K562 (cell line): ENCODE measurements at regions not wholly inside any gene's neighbourhood (a gene's known extent, or its start where the extent isn't known, plus 50 kb on each side); places are given as distances from the start of the nearest gene placed in this dataset.

Experiments
- ATAC-seq: fragments of 200-7000 bp; cut with Tn5 transposase; 3 replicates; pipeline ENCODE4 v1.9.1; 2020; ENCODE audit warnings: moderate library complexity
- BruUV-seq: library from RNA; stranded (reverse); fragments of 400-500 nt; replicated peaks from 2 replicates; lab custom pipeline; 2021; lab: Mats Ljungman, UMichigan
- CTCF ChIA-PET: fragments of 300-600 bp; formaldehyde crosslinking; extraction: SDS; loops from one replicate; lab custom pipeline; 2021; ENCODE audit warnings: low intra/inter-chr PET ratio; lab: Yijun Ruan, JAX
- POLR2A ChIA-PET: fragments of 300-600, 350-650 bp; sonication (Branson Sonifier 250); formaldehyde crosslinking; extraction: SDS; loops from one replicate; lab custom pipeline; 2021; ENCODE audit warnings: antibody characterized with exemption, inconsistent platforms; lab: Yijun Ruan, JAX
- DNase-seq, 4 experiments: peaks; one replicate each; pipeline versions ENCODE4 v3.0.0 to v3.0.0-alpha.2; 2011 to 2018; ENCODE audit warnings: low spot score in 3 of 4, mixed read lengths in 3 of 4; ENCODE audit errors: extremely low read depth in 1 of 4
- FAIRE-seq: peaks from 2 replicates; lab custom pipeline; 2011; peaks lifted over from hg19 to GRCh38; lab: Jason Lieb, UNC
- H2AFZ ChIP-seq: 2 replicates; pipeline ENCODE4 v1.6.0; 2011; ENCODE audit warnings: low read depth, low read length, control low read depth, inconsistent platforms
- H3K27ac ChIP-seq: fragments of 200-600 bp; 3 replicates; pipeline ENCODE4 v1.8.0; 2011; ENCODE audit warnings: low read depth, mild to moderate bottlenecking, control low read depth, inconsistent platforms, low read length, moderate library complexity, mixed read lengths; ENCODE audit errors: extremely low read depth
- H3K27me3 ChIP-seq, 2 experiments: fragments of 300-600 bp in 1 of 2; 2 replicates in 1 of 2; 3 replicates in 1 of 2; pipeline versions ENCODE4 v1.6.0 to v1.8.0; 2011; ENCODE audit warnings: inconsistent platforms in 2 of 2, low read length in 2 of 2, mild to moderate bottlenecking in 1 of 2, mixed read lengths in 1 of 2, moderate library complexity in 1 of 2; ENCODE audit not compliant: control insufficient read depth in 2 of 2, insufficient read depth in 2 of 2
- H3K36me3 ChIP-seq: fragments of 300-600 bp; 3 replicates; pipeline ENCODE4 v1.8.0; 2011; ENCODE audit warnings: mild to moderate bottlenecking, low read length, inconsistent platforms; ENCODE audit not compliant: control insufficient read depth, insufficient read depth
- H3K4me1 ChIP-seq, 2 experiments: fragments of 200-600 bp in 1 of 2; replicated peaks in 1 of 2; 2 replicates in 1 of 2; 3 replicates in 1 of 2; pipeline versions ENCODE4 v1.5.1 to v1.8.0; 2011; ENCODE audit warnings: inconsistent platforms in 2 of 2, low read length in 2 of 2, mild to moderate bottlenecking in 1 of 2, mixed read lengths in 1 of 2, moderate library complexity in 1 of 2; ENCODE audit not compliant: control insufficient read depth in 2 of 2, insufficient read depth in 2 of 2
- H3K4me2 ChIP-seq: 2 replicates; pipeline ENCODE4 v1.6.1; 2011; ENCODE audit warnings: low read length, control low read depth, inconsistent platforms, mixed read lengths; ENCODE audit not compliant: insufficient read depth
- H3K4me3 ChIP-seq: fragments of 200-600 bp; sonication (generic), shearing (Covaris generic); 2 replicates; pipeline ENCODE4 v1.5.1; 2016; ENCODE audit warnings: control low read depth, inconsistent platforms
- H3K79me2 ChIP-seq: fragments of 200-600 bp; 3 replicates; pipeline ENCODE4 v1.8.0; 2011; ENCODE audit warnings: low read length, inconsistent platforms; ENCODE audit not compliant: control insufficient read depth, insufficient read depth
- H3K9ac ChIP-seq, 2 experiments: 2 replicates each; pipeline versions ENCODE4 v1.6.0 to v1.6.1; 2011; ENCODE audit warnings: low read depth in 2 of 2, low read length in 2 of 2, control low read depth in 1 of 2, inconsistent platforms in 1 of 2, mild to moderate bottlenecking in 1 of 2, mixed read lengths in 1 of 2; ENCODE audit not compliant: insufficient read depth in 1 of 2
- H3K9me1 ChIP-seq: one replicate; pipeline ENCODE4 v1.6.0; 2011; ENCODE audit warnings: inconsistent platforms, mild to moderate bottlenecking, low read length, moderate library complexity; ENCODE audit not compliant: control insufficient read depth, insufficient read depth
- H3K9me3 ChIP-seq: replicated peaks from 2 replicates; pipeline ENCODE4 v1.5.1; 2011; ENCODE audit warnings: low read depth, low read length, inconsistent platforms; ENCODE audit not compliant: control insufficient read depth, insufficient read depth
- H4K20me1 ChIP-seq: replicated peaks from 2 replicates; pipeline ENCODE4 v1.6.1; 2011; ENCODE audit warnings: low read length, inconsistent platforms, mixed read lengths; ENCODE audit not compliant: control insufficient read depth, insufficient read depth
- CBX3 ChIP-seq, 2 experiments: IDR thresholded peaks; 1 replicate in 1 of 2; 2 replicates in 1 of 2; pipeline ENCODE4 v1.6.1; 2012; ENCODE audit warnings: inconsistent platforms in 2 of 2, low read length in 2 of 2, borderline replicate concordance in 1 of 2, control low read depth in 1 of 2
- CTBP1 ChIP-seq: fragments of 450-650 bp; IDR thresholded peaks from 2 replicates; pipeline ENCODE4 v1.6.1; 2016; ENCODE audit warnings: borderline replicate concordance
- DNMT1 ChIP-seq: fragments of 450-650 bp; IDR thresholded peaks from 2 replicates; pipeline ENCODE4 v1.6.1; 2016; ENCODE audit warnings: antibody characterized with exemption, mild to moderate bottlenecking
- KLF10 ChIP-seq: fragments of 250-450 bp; sonication (Bioruptor Pico); IDR thresholded peaks from 2 replicates; pipeline ENCODE4 v1.6.1; 2021; ENCODE audit warnings: matching md5 sums
- L3MBTL2 ChIP-seq: fragments of 450-650 bp; IDR thresholded peaks from 2 replicates; pipeline ENCODE4 v1.6.1; 2016; ENCODE audit warnings: mild to moderate bottlenecking, moderate library complexity
- MXD1 ChIP-seq: fragments of 250-450 bp; sonication (Bioruptor Pico); IDR thresholded peaks from 2 replicates; pipeline ENCODE4 v1.8.0; 2021; ENCODE audit warnings: borderline replicate concordance, mild to moderate bottlenecking, moderate library complexity; ENCODE audit not compliant: poor library complexity, severe bottlenecking
- ZFX ChIP-seq: sonication (generic); formaldehyde crosslinking; IDR thresholded peaks from 2 replicates; pipeline ENCODE4 v1.8.0; 2022; ENCODE audit warnings: mild to moderate bottlenecking, missing genetic modification reagents, moderate library complexity
- ZKSCAN8 ChIP-seq: fragments of 200-800 bp; sonication (Bioruptor generic); IDR thresholded peaks from 2 replicates; pipeline ENCODE4 v1.6.1; 2016; ENCODE audit warnings: missing genetic modification characterization, missing compliant biosample characterization
- ZNF197 ChIP-seq: fragments of 200-800 bp; sonication (Bioruptor generic); IDR thresholded peaks from 2 replicates; pipeline ENCODE4 v1.6.1; 2016; ENCODE audit warnings: low read depth, missing genetic modification characterization, missing compliant biosample characterization
- ZNF282 ChIP-seq: sonication (generic); formaldehyde crosslinking; IDR thresholded peaks from 2 replicates; pipeline ENCODE4 v1.8.1; 2023; ENCODE audit warnings: missing genetic modification reagents
- ZNF316 ChIP-seq: fragments of 450-650 bp; IDR thresholded peaks from 2 replicates; pipeline ENCODE4 v1.6.1; 2016
- ZNF76 ChIP-seq: fragments of 250-450 bp; sonication (Bioruptor Pico); IDR thresholded peaks from 2 replicates; pipeline ENCODE4 v1.4.0; 2020; ENCODE audit warnings: mild to moderate bottlenecking, moderate library complexity, borderline replicate concordance
- WGBS: fragments of 100-300 bp; shearing (Covaris generic); methylation state at CpG from one replicate; pipeline ENCODE4 v1.1.6; 2016; ENCODE audit warnings: low coverage, mixed read lengths; ENCODE audit not compliant: insufficient coverage; ENCODE audit errors: missing lambda C conversion rate; 5-methylcytosine and 5-hydroxymethylcytosine counted together
- in situ Hi-C: fragments of 300-500 bp; cut with MboI; formaldehyde crosslinking; loops from 4 replicates; pipeline ENCODE4 v1.15.0; 2018; ENCODE audit warnings: inconsistent platforms, mixed read lengths
- intact Hi-C: fragments of 100-400 bp; cut with micrococcal nuclease; formaldehyde crosslinking; loops from 2 replicates; pipeline ENCODE4 v1.14.2; 2022

DNA sequence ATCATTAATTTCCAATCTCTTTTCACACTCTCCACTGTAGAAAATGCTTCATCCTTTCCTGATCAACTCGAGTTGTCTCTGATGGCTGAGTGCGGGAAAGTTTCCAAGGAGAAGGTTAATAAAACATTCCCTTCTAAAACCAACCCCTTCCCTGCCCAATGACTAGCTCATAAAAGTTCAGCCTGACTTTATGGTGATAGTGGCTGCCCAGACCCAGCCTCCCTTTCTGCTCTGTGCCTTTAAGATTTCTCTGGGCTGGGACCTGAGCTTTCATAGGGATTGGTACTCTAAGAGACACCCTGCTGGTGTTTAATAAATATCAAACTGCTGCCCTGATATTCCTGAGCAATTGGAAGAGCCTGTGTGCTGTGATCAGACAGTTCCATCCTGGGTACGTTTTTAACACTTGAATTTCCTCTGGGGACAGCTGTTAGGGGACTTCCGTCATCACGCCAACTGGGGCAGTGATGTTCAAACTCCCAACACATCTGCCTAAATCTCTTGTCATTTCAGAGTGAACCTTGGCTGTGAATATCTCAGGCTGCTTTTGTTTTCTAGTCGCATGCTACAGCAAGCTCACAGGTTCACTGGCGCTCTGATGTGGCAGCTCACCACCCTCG is 195.0 kb upstream of the KIRREL3 start:
- Histone ChIP-seq H2AFZ (no peak overlapping the region), H3K9ac (no peak overlapping the region), H3K36me3 (no peaks in the 10 kb centered on the region), H3K27ac (no peak overlapping the region), H3K4me3 (no peak overlapping the region), H3K9me1 (no peaks in the 10 kb centered on the region), H4K20me1 (no peaks in the 10 kb centered on the region), H3K27me3 (no peaks in the 10 kb centered on the region), H3K9me3 (no peaks in the 10 kb centered on the region), H3K4me1 (no peaks in the 10 kb centered on the region), H3K4me2 (no peak overlapping the region), H3K79me2 (no peaks in the 10 kb centered on the region)
- intact Hi-C loops: no loop called here
- CTCF ChIA-PET: no interaction called here
- no peak for FAIRE-seq
- 0% methylated on average over 8 of the region's 8 CpGs for WGBS
- in situ Hi-C loops: no loop called here
- ATAC-seq: no peak
- DNase-seq: no peak
- POLR2A ChIA-PET: interaction anchor here (0.7 kb wide), 1 partner anchor 58 kb away, joined by 3 read pairs; no protein-coding TSS in a partner anchor
- no TSS peak for BruUV-seq
- TF ChIP-seq ZFX: no peak
- TF ChIP-seq CTBP1: no peak
- TF ChIP-seq ZNF282 (CRISPR knock-in tag): no peak
- no peak for TF ChIP-seq KLF10 (CRISPR knock-in tag)
- no peak for TF ChIP-seq MXD1 (CRISPR knock-in tag)
- TF ChIP-seq DNMT1: no peak
- no peak for TF ChIP-seq L3MBTL2
- TF ChIP-seq ZKSCAN8 (CRISPR knock-in tag): no peak
- no peak for TF ChIP-seq ZNF197
- TF ChIP-seq ZNF316: no peak
- TF ChIP-seq CBX3 (IDR thresholded peaks at IDR 0.05; ENCODE audit: borderline replicate concordance in 1 of 2, low read length in 2 of 2): no peak
- no peak for TF ChIP-seq ZNF76 (CRISPR knock-in tag)
